Adrenal gland (tissue), 9 donors: ENCODE measurements at regions not wholly inside any gene's neighbourhood (a gene's known extent, or its start where the extent isn't known, plus 50 kb on each side); places are given as distances from the start of the nearest gene placed in this dataset.
"Not testable (repeated sequence)": the region's sequence is repeated elsewhere in the genome, so short reads cannot be mapped to it uniquely, and the experiment has no call there.

Experiments used
- DNase-seq, 7 donors: peaks; one replicate each; pipeline ENCODE4 v3.0.0-alpha.2; 2019 to 2020
- H3K27ac ChIP-seq, 5 donors: fragments of 200-600 bp; sonication (generic) in 4 of 5; 1 replicate in 3 of 5; 2 replicates in 2 of 5; pipeline versions ENCODE4 v1.5.1 to v1.8.0; 2016 to 2020; ENCODE audit warnings: mild to moderate bottlenecking in 1 of 5
- H3K27me3 ChIP-seq: fragments of 200-600 bp; 2 replicates; pipeline ENCODE4 v1.8.0; 2021
- H3K36me3 ChIP-seq, 2 donors: fragments of 200-600 bp; replicated peaks in 1 of 2; 1 replicate in 1 of 2; 2 replicates in 1 of 2; pipeline versions ENCODE4 v1.5.1 to v1.8.0; 2018 to 2022
- H3K4me1 ChIP-seq, 2 donors: fragments of 200-600 bp; replicated peaks in 1 of 2; 1 replicate in 1 of 2; 2 replicates in 1 of 2; pipeline versions ENCODE4 v1.5.1 to v1.8.0; 2018 to 2021
- H3K4me3 ChIP-seq, 4 donors: fragments of 200-600 bp; sonication (generic) in 3 of 4; one replicate each; pipeline ENCODE4 v1.5.1; 2016 to 2018
- H3K9me3 ChIP-seq, 3 donors: fragments of 200-600 bp; sonication (generic) in 1 of 3; replicated peaks in 1 of 3; 1 replicate in 2 of 3; 2 replicates in 1 of 3; pipeline versions ENCODE4 v1.5.1 to v1.8.0; 2016 to 2021
- POLR2A ChIP-seq, 2 donors: fragments of 450-650 bp; IDR thresholded peaks; one replicate each; pipeline ENCODE4 v1.6.1; 2017; ENCODE audit warnings: antibody characterized with exemption in 2 of 2, mild to moderate bottlenecking in 2 of 2, moderate library complexity in 1 of 2
- WGBS, 4 donors: extraction: QIAGEN DNeasy Blood & Tissue Kit in 2 of 4; methylation state at CpG; one replicate each; pipeline versions ENCODE4 v1.1.5 to v1.1.7; 2013 to 2017; 5-methylcytosine and 5-hydroxymethylcytosine counted together
- intact Hi-C, 2 donors: fragments of 100-400 bp; cut with DNase I; formaldehyde crosslinking; loops; one replicate each; pipeline versions ENCODE4 v1.14.1 to v1.15.0; 2022 to 2023
- TF ChIP-seq, protein P1 (sequence below), 6 experiments: fragments of 450-650 bp in 4 of 6; fragments of 200-600 bp in 2 of 6; sonication (generic) in 1 of 6; IDR thresholded peaks; 1 replicate in 5 of 6; 2 replicates in 1 of 6; pipeline versions ENCODE4 v1.5.1 to v1.8.0; 2016 to 2021; ENCODE audit warnings: antibody characterized with exemption in 6 of 6, mild to moderate bottlenecking in 2 of 6, moderate library complexity in 1 of 6
- donor health status: healthy with polysubstance abuse.
- donor health status: Bipolar disorder and iron deficiency.
- donor health status: DM: yes; HTN: yes; CAD: no.
- donor health status: DM: no; HTN: no; CAD: no.
- donor health status: DM: no; HTN: no; CAD: no.

- H3K36me3 ChIP-seq, result no peaks in the 10 kb centered on the region
- WGBS, 4 donors, result 42 to 54% (median 54%) methylated on average over 4 of the region's 4 CpGs
- intact Hi-C loops, result no loop called here
Observed at GRCh38 chr5:21030981-21031380, 1043.0 kb upstream of the CDH18 start.

GRCh38 chr5:21024966-21025365, 1037.0 kb upstream of the CDH18 start:
- Histone ChIP-seq H3K27me3 (no peaks in the 10 kb centered on the region), H3K4me3 (no peak overlapping the region), H3K9me3 (no peaks in the 10 kb centered on the region), H3K36me3 (no peaks in the 10 kb centered on the region), H3K4me1 (no peaks in the 10 kb centered on the region), H3K27ac (no peak overlapping the region)
- no peak for DNase-seq
- TF ChIP-seq POLR2A (IDR thresholded peaks at IDR 0.05), result no peak
- TF ChIP-seq, protein P1, sequence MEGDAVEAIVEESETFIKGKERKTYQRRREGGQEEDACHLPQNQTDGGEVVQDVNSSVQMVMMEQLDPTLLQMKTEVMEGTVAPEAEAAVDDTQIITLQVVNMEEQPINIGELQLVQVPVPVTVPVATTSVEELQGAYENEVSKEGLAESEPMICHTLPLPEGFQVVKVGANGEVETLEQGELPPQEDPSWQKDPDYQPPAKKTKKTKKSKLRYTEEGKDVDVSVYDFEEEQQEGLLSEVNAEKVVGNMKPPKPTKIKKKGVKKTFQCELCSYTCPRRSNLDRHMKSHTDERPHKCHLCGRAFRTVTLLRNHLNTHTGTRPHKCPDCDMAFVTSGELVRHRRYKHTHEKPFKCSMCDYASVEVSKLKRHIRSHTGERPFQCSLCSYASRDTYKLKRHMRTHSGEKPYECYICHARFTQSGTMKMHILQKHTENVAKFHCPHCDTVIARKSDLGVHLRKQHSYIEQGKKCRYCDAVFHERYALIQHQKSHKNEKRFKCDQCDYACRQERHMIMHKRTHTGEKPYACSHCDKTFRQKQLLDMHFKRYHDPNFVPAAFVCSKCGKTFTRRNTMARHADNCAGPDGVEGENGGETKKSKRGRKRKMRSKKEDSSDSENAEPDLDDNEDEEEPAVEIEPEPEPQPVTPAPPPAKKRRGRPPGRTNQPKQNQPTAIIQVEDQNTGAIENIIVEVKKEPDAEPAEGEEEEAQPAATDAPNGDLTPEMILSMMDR (IDR thresholded peaks at IDR 0.05), result no peak
- WGBS, 4 donors, result 40 to 65% (median 56%) methylated on average over 1 of the region's 1 CpG
- intact Hi-C loops, result no loop called here

More at GRCh38 chr5:21030981-21031380, 1043.0 kb upstream of the CDH18 start:
- no peak for DNase-seq
- no peaks in the 10 kb centered on the region for H3K27me3 ChIP-seq
- no peaks in the 10 kb centered on the region for H3K4me1 ChIP-seq
- TF ChIP-seq, protein P1 (IDR thresholded peaks at IDR 0.05), result no peak
- TF ChIP-seq POLR2A (IDR thresholded peaks at IDR 0.05), result no peak
- H3K9me3 ChIP-seq, result no peaks in the 10 kb centered on the region
- H3K27ac ChIP-seq, result no peak overlapping the region
- no peak overlapping the region for H3K4me3 ChIP-seq

DNA sequence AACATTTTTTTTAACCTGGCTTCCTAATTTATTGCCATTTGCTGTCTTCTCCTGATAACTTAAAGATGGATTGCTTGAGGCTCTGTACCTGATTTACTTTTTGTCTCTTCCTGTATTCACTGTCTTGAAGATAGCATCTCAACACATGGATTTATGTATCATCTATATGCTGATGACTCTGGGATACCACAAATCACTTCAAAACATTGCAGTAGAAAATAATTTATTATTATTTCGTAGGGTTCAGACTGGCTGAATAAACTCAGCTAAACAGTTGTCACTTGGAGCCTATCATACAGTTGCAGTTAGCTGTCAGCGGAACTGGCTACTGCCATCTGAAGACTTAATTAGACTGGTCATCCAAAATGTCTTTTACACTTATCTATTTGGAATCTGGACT, 1025.2 kb upstream of the CDH18 start:
- H3K27me3 ChIP-seq, result no peaks in the 10 kb centered on the region
- TF ChIP-seq POLR2A (IDR thresholded peaks at IDR 0.05), result no peak
- TF ChIP-seq, protein P1 (IDR thresholded peaks at IDR 0.05), result no peak
- intact Hi-C loops, result no loop called here
- 42 to 45% (median 44%) methylated on average over 2 of the region's 2 CpGs for WGBS, 4 donors
- no peaks in the 10 kb centered on the region for H3K4me1 ChIP-seq
- DNase-seq, result no peak
- H3K36me3 ChIP-seq, result no peaks in the 10 kb centered on the region
- H3K4me3 ChIP-seq, result no peak overlapping the region
- H3K9me3 ChIP-seq, result no peaks in the 10 kb centered on the region
- no peak overlapping the region for H3K27ac ChIP-seq

GRCh38 chr5:21007781-21008180, 1019.8 kb upstream of the CDH18 start:
- DNase-seq, result no peak
- Histone ChIP-seq H3K4me3 (no peak overlapping the region), H3K27me3 (no peaks in the 10 kb centered on the region), H3K9me3 (no peaks in the 10 kb centered on the region), H3K4me1 (no peaks in the 10 kb centered on the region), H3K27ac (no peak overlapping the region), H3K36me3 (no peaks in the 10 kb centered on the region)
- intact Hi-C loops, result no loop called here
- WGBS, 4 donors, result 85 to 93% (median 87%) methylated on average over 2 of the region's 2 CpGs
- no peak for TF ChIP-seq POLR2A (IDR thresholded peaks at IDR 0.05)
- TF ChIP-seq, protein P1 (IDR thresholded peaks at IDR 0.05), result no peak

GRCh38 chr5:20988933-20989332, 1000.9 kb upstream of the CDH18 start:
- 47 to 63% (median 57%) methylated on average over 2 of the region's 2 CpGs for WGBS, 4 donors

More at GRCh38 chr5:20988933-20989332, 1000.9 kb upstream of the CDH18 start:
- H3K4me1 ChIP-seq, H3K27me3 ChIP-seq, H3K27ac ChIP-seq, H3K36me3 ChIP-seq, H3K4me3 ChIP-seq, DNase-seq, H3K9me3 ChIP-seq, intact Hi-C loops: not testable (repeated sequence)
